Ectodermal cell (in vitro differentiated cells): ENCODE measurements at regions not wholly inside any gene's neighbourhood (a gene's known extent, or its start where the extent isn't known, plus 50 kb on each side); places are given as distances from the start of the nearest gene placed in this dataset.

Experiments used
- H3K27ac ChIP-seq: 2 replicates; pipeline ENCODE4 v1.7.0; 2013; ENCODE audit warnings: mild to moderate bottlenecking, low read depth, low read length; ENCODE audit not compliant: insufficient read depth, poor library complexity, severe bottlenecking
- H3K27me3 ChIP-seq: 2 replicates; pipeline ENCODE4 v1.7.0; 2013; ENCODE audit warnings: mild to moderate bottlenecking, low read length; ENCODE audit not compliant: insufficient read depth, control insufficient read depth, poor library complexity, severe bottlenecking
- H3K36me3 ChIP-seq: one replicate; pipeline ENCODE4 v1.7.0; 2013; ENCODE audit warnings: low read length; ENCODE audit not compliant: control insufficient read depth, insufficient read depth
- H3K4me1 ChIP-seq: one replicate; pipeline ENCODE4 v1.7.0; 2013; ENCODE audit warnings: low read length; ENCODE audit not compliant: control insufficient read depth, insufficient read depth
- H3K4me3 ChIP-seq: 2 replicates; pipeline ENCODE4 v1.7.0; 2013; ENCODE audit warnings: low read depth, low read length, control low read depth; ENCODE audit not compliant: insufficient read depth
- H3K9me3 ChIP-seq: 2 replicates; pipeline ENCODE4 v1.7.0; 2013; ENCODE audit warnings: mild to moderate bottlenecking, low read length, moderate library complexity; ENCODE audit not compliant: control insufficient read depth
- WGBS, 2 experiments: methylation state at CpG; one replicate each; pipeline ENCODE4 v1.1.7; 2013; ENCODE audit warnings: missing lambda C conversion rate in 2 of 2; 5-methylcytosine and 5-hydroxymethylcytosine counted together

DNA sequence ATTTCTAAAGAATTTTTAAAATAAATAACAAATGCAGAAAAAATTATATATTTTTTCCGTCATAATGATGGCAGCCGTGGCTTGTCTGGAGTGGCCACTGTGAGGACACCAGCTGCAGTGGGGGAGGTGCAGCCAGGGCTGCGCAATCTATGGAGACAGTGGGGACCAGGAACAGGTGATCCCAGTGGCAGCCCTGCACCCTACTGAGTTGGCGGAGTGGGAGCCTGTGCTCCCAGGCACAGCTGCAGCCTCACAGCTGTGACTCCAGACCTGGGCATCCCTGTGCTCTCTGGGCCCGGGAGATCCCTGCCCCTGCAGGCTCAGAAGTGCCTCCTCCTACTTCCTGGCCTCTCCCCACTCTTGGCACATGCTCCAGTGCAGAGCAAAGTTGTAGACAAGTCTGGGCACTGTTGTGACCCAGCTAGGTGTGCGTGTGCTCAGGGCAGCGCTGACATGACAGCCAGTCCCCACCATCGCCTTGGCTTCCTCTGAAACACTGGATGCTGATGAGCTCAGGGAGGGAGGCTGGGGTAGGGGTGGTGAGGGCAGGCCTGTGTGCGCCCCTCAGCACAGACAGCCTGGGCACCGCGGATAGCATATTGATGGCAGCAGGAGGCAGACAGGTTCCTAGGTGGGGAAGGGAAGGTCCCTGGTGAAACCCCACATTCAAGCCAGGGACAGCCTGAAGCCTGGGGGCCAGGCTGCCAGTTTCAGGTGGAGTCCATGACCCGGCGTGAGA lies 96.0 kb upstream of the PRR16 start:
- WGBS, 2 experiments, result 93 to 97% methylated on average over 13 of the region's 13 CpGs
- Histone ChIP-seq H3K9me3 (no peaks in the 10 kb centered on the region), H3K36me3 (no peaks in the 10 kb centered on the region), H3K4me3 (no peak overlapping the region), H3K4me1 (no peaks in the 10 kb centered on the region), H3K27me3 (no peaks in the 10 kb centered on the region), H3K27ac (no peak overlapping the region)

DNA sequence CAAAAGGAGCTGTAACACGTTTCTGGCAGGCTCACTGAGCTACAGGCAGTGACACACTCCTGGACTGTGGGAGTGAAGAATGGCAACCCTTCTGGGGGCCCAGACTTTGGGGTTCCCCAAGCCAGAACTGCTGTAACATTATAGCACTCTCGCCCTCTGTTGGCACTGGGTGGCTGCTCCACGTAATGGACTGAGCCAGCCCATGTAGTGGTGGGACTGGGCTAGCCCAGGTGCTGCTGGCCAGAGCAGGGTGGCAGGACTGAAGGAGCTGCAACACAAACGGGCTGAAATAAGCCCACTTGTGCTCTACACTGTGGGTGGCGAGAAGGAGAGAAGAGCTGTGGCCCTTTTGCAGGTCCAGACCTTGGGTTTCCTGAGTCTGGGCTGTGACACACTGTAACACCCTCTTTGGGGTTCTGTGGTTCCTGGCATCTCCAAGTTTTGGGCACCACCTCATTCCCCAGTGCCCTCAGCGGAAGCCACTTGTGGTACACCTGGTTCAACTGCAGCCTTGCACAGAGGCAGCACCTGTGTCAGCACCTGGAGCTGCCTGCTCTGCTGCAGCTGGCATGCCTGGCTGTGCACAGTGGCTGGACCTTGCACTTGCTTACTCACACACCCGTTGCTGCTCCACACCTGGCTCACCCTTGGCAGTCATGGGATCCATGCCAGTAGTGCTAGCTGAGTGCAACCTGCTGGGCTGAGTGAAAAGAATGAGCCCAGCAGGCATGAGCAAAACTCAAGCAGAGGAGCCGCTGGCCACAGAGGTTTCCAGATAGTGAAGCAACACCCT lies 95.0 kb upstream of the PRR16 start:
- Histone ChIP-seq H3K9me3 (no peaks in the 10 kb centered on the region), H3K27me3 (no peaks in the 10 kb centered on the region), H3K36me3 (no peaks in the 10 kb centered on the region), H3K4me1 (no peaks in the 10 kb centered on the region), H3K4me3 (no peak overlapping the region), H3K27ac (no peak overlapping the region)
- WGBS, 2 experiments, result 92% methylated on average over 8 of the region's 8 CpGs

DNA sequence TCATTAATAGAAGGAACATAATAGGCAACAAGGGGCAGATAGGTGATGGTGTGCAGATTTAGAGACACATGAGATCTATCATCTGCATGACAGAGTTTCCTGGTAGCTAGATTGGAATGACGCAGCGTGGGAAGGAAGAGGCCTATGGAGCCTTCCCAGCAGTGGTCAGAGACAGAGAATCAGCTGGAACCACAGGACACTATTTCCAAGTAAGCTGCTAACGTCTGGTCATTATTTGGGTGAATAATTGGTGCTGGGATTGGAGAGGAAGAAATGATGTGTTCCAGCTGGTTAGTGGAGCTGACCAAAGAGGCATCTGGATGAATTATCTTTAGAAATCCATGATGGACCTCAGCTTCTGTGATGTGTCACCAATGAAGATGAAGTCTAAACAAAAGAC lies 91.2 kb upstream of the PRR16 start:
- WGBS, 2 experiments, result 79% methylated on average over 3 of the region's 3 CpGs

DNA sequence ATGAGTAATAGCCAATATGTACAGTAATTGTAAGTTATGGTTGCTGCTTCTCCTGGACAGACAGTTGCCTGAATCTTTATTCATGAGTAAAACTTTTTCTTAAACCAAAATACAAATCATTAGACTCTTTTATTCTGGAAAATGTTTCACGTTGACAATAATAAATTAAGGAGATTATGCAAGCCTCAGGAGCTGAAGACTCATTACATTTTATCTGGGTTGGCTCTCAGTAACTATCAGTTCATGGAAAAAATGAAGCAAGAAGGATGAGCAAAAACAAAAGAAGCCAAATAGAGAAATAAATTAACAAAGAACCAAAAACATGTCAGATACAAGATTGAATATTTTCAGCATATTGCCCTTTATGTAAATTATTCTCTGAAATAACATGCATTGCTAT lies 88.9 kb upstream of the PRR16 start:
- Histone ChIP-seq H3K4me3 (no peak overlapping the region), H3K4me1 (no peaks in the 10 kb centered on the region), H3K9me3 (no peaks in the 10 kb centered on the region), H3K27me3 (no peaks in the 10 kb centered on the region), H3K27ac (no peak overlapping the region), H3K36me3 (no peaks in the 10 kb centered on the region)
- 88 to 100% methylated on average over 1 of the region's 1 CpG for WGBS, 2 experiments

More for the DNA sequence above, 91.2 kb upstream of the PRR16 start:
- H3K4me3 ChIP-seq, result no peak overlapping the region
- H3K9me3 ChIP-seq, result no peaks in the 10 kb centered on the region
- no peaks in the 10 kb centered on the region for H3K36me3 ChIP-seq
- no peaks in the 10 kb centered on the region for H3K4me1 ChIP-seq
- H3K27ac ChIP-seq, result no peak overlapping the region
- H3K27me3 ChIP-seq, result no peaks in the 10 kb centered on the region

DNA sequence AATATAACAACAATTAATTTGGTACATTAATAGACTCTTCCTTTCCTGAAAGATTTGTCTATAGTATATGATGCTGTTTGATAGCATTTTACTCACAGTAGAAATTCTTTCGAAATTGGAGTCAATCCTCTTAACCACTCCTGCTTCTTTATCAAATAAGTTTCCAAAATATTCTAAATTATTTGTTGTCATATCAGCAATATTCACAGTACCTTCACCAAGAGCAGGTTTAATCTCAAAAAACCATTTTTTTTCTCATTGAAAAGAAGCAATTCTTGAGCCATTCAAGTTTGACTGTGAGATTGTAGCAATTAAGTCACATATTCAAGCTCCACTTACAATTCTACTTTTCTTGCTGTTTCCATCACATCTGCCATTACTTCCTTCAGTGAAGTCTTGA lies 83.5 kb upstream of the PRR16 start:
- H3K9me3 ChIP-seq, result no peaks in the 10 kb centered on the region
- WGBS, 2 experiments, result 93 to 100% methylated on average over 1 of the region's 1 CpG
- no peak overlapping the region for H3K4me3 ChIP-seq
- H3K36me3 ChIP-seq, result no peaks in the 10 kb centered on the region
- H3K27me3 ChIP-seq, result no peaks in the 10 kb centered on the region
- H3K4me1 ChIP-seq, result no peaks in the 10 kb centered on the region
- H3K27ac ChIP-seq, result no peak overlapping the region

DNA sequence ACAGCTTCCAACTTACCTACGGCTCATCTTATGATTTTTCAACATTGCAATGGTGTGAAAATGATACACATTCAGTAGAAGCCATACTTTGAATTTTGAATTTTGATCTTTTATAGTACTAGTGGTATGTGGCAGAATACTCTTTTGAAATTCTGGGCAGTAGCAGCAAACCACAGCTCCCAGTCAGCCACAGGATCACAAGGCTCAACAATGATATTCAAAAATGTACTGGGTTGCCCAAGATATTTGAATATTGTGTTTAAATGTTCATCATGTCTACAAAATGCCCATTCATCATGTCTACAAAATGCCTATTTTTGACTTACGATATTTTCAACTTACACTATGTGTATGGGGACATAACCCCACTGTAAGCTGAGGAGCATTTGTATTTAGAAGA lies 81.3 kb upstream of the PRR16 start:
- H3K27ac ChIP-seq, result no peak overlapping the region
- no peak overlapping the region for H3K4me3 ChIP-seq
- H3K27me3 ChIP-seq, result no peaks in the 10 kb centered on the region
- no peaks in the 10 kb centered on the region for H3K4me1 ChIP-seq
- no peaks in the 10 kb centered on the region for H3K36me3 ChIP-seq
- WGBS, 2 experiments, result 93% methylated on average over 2 of the region's 2 CpGs; no CpG with 5 or more reads in 1 of the 2 experiments
- no peaks in the 10 kb centered on the region for H3K9me3 ChIP-seq

DNA sequence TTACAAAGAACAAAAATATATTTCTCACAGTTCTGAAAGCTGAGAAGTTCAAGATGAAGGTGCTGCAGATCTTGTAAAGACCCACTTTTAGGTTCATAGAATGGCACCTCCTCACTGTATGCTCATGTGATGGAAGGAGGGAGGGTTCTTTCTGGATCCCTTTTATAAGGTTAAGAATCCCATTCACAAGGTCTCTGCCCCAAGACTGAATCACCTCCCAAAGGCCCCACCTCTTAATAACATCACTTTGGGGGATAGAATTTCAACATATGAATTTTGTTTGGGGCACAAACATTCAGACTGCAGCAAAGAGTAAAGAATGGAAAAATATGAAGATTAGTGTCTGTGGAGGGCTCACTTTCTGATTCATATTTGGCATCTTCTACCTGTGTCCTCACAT lies 77.1 kb upstream of the PRR16 start:
- Histone ChIP-seq H3K27ac (no peak overlapping the region), H3K27me3 (no peaks in the 10 kb centered on the region), H3K9me3 (no peaks in the 10 kb centered on the region), H3K36me3 (no peaks in the 10 kb centered on the region), H3K4me3 (no peak overlapping the region), H3K4me1 (no peaks in the 10 kb centered on the region)

DNA sequence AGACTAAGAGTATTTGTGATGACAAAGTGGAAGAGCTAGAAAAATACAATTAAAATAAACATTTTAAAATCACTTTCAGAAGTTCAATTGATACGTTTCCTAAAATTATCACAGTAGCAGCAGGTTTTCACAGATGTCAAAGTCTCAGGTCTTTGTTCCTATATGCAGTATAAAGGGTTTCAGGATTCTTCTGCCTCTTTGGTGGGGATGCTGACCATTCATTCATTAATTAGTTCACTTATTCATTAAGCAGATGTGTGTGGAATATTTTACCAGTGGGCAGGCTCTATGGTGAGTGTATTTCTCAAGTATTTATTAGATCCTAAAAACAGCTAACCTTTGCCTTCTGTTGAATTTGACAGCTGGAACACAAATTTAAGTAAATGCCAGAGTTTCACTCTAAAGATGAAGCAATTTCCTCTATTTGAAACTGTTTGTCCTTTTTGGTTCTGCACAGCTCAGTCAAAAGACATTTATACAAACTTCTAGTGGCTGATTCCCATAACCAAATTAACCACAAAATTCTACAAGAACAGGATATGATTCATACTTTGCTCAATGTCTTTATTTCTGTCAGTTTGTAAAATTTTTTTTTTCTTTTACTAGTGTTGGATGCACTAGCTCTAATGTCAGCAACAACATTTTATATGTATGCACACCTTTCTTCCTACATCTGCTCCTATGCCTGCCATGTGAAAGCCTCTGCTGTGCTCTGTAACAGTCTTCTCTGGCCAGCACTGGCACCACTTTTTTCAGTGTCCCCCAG lies 75.9 kb upstream of the PRR16 start:
- no peaks in the 10 kb centered on the region for H3K27me3 ChIP-seq
- H3K9me3 ChIP-seq, result no peaks in the 10 kb centered on the region
- WGBS, 2 experiments, result no CpG with 5 or more reads among the region's 1 CpG
- no peak overlapping the region for H3K27ac ChIP-seq
- no peaks in the 10 kb centered on the region for H3K36me3 ChIP-seq
- H3K4me3 ChIP-seq, result no peak overlapping the region
- no peaks in the 10 kb centered on the region for H3K4me1 ChIP-seq

DNA sequence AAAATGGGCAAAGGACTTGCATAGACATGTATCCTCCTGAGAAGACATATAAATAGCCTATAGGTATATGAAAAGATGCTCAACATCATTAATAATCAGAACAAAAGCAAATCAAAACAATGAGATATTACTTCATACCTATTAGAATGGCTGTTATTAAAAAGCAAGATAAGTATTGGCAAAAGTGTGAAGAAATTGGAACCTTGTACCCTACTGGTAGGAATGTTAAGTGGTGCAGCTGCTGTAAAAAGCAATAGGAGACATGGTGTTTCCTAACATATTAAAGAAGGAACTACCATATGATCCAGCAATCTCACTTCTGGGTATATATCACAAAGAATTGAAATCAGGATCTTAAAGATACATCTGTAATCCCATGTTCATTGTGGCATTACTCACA lies 69.8 kb upstream of the PRR16 start:
- no peak overlapping the region for H3K27ac ChIP-seq
- no peak overlapping the region for H3K4me3 ChIP-seq
- H3K27me3 ChIP-seq, result no peaks in the 10 kb centered on the region
- H3K9me3 ChIP-seq, result no peaks in the 10 kb centered on the region
- H3K36me3 ChIP-seq, result no peaks in the 10 kb centered on the region
- no peaks in the 10 kb centered on the region for H3K4me1 ChIP-seq

DNA sequence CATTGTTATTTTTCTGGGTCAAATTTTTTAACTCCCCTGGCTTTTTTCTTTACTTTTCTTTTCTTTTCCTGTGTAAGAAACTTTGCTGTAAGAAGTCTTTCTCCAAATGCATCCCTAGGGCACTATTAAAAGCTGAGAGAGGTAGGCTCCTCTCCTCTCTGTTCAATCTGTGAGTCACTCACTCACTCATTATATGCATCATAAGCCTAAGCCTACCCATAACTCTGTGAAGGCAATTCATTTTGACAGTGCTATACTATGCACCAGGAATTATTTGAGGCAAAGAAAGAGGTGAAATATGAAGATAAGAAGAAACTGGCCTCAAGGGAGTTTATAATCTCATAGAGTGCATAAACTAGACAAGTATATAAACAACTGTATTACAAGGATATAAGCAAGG lies 67.9 kb upstream of the PRR16 start:
- Histone ChIP-seq H3K9me3 (no peaks in the 10 kb centered on the region), H3K4me3 (no peak overlapping the region), H3K27ac (no peak overlapping the region), H3K36me3 (no peaks in the 10 kb centered on the region), H3K27me3 (no peaks in the 10 kb centered on the region), H3K4me1 (no peaks in the 10 kb centered on the region)
